ENCODE measurements at regions not wholly inside any gene's neighbourhood (a gene's known extent, or its start where the extent isn't known, plus 50 kb on each side); places are given as distances from the start of the nearest gene placed in this dataset.

GRCh38 chr22:48207919-48208535 lies 1445.6 kb downstream of the TBC1D22A start:
- no TSS peak for BruUV-seq (replicated peaks)
- Histone ChIP-seq H3K9me3 (ENCODE audit: low read length) (no peaks in the 10 kb centered on the region), H3K4me3 (replicated peaks in 1 of 3; ENCODE audit: insufficient read depth in 1 of 3, low read depth in 2 of 3, low read length in 3 of 3) (no peak overlapping the region), H3K27me3 (ENCODE audit: control insufficient read depth in 1 of 2, insufficient read depth in 2 of 2, low read length in 2 of 2) (peaks cover 1 to 14% of the 10 kb centered on the region in 2 experiments; a peak in 3 of 5 replicates), H3K27ac (ENCODE audit: extremely low read length, insufficient read depth, low read length) (no peak overlapping the region), H3K36me3 (replicated peaks in 1 of 2; ENCODE audit: control insufficient read depth in 1 of 2, insufficient read depth in 2 of 2, low read length in 2 of 2) (no peaks in the 10 kb centered on the region), H3K9ac (ENCODE audit: insufficient read depth, low read depth, low read length) (no peak overlapping the region), H2AFZ (ENCODE audit: low read length) (no peak overlapping the region), H3K4me1 (ENCODE audit: insufficient read depth, low read length) (no peaks in the 10 kb centered on the region), H3K79me2 (ENCODE audit: insufficient read depth, low read length) (no peaks in the 10 kb centered on the region), H4K20me1 (ENCODE audit: insufficient read depth, low read length) (no peaks in the 10 kb centered on the region), H3K4me2 (ENCODE audit: low read depth, low read length) (no peak overlapping the region)
- CTCF ChIA-PET (ENCODE audit: low intra/inter-chr PET ratio, low total read pairs), result no interaction called here
- FAIRE-seq (no peak), ATAC-seq (no peak), DNase-seq (ENCODE audit: low spot score) (no peak)
- intact Hi-C loops (cut with micrococcal nuclease; ENCODE audit: unreplicated experiment), result no loop called here
- in situ Hi-C loops (cut with HindIII; ENCODE audit: extremely low pct_ligation_motif_present, low pct_unique_long_range_greater_than_20kb), result no loop called here
- 0% methylated on average over 4 of the region's 6 CpGs for whole genome bisulfite sequencing (ENCODE audit: low lambda C conversion rate)
- POLR2A ChIA-PET, result no interaction called here
- TF ChIP-seq ATF7 (IDR thresholded peaks at IDR 0.05) (no peak), ATF7 (CRISPR knock-in tag; IDR thresholded peaks at IDR 0.05) (no peak), SIX4 (CRISPR knock-in tag; IDR thresholded peaks at IDR 0.05) (no peak), ZNF513 (CRISPR knock-in tag; conservative IDR thresholded peaks at IDR 0.05) (no peak), SIN3B (IDR thresholded peaks at IDR 0.05; ENCODE audit: low read length) (no peak), DR1 (CRISPR knock-in tag; IDR thresholded peaks at IDR 0.05) (no peak), BRCA1 (CRISPR knock-in tag; IDR thresholded peaks at IDR 0.05) (no peak), PREB (CRISPR knock-in tag; IDR thresholded peaks at IDR 0.05) (no peak), ZNF605 (CRISPR knock-in tag; IDR thresholded peaks at IDR 0.05) (no peak), FOSL2 (CRISPR knock-in tag; IDR thresholded peaks at IDR 0.05) (no peak), ZNF749 (CRISPR knock-in tag; IDR thresholded peaks at IDR 0.05; ENCODE audit: borderline replicate concordance) (no peak), AKAP8 (CRISPR knock-in tag; IDR thresholded peaks at IDR 0.05) (no peak), ZKSCAN5 (CRISPR knock-in tag; IDR thresholded peaks at IDR 0.05) (no peak), ZNF609 (CRISPR knock-in tag; IDR thresholded peaks at IDR 0.05; ENCODE audit: borderline replicate concordance) (no peak), RNF219 (CRISPR knock-in tag; IDR thresholded peaks at IDR 0.05) (no peak), NR1H2 (CRISPR knock-in tag; IDR thresholded peaks at IDR 0.05; ENCODE audit: borderline replicate concordance, low read depth) (no peak)

All from HepG2 (cell line).